Fibroblast of lung (primary cell): ENCODE measurements at regions not wholly inside any gene's neighbourhood (a gene's known extent, or its start where the extent isn't known, plus 50 kb on each side); places are given as distances from the start of the nearest gene placed in this dataset.

Experiments used
- CTCF ChIP-seq, 2 donors: IDR thresholded peaks in 1 of 2; conservative IDR thresholded peaks in 1 of 2; 1 replicate in 1 of 2; 2 replicates in 1 of 2; pipeline ENCODE4 v1.5.1; 2011 to 2012; ENCODE audit warnings: low read length in 2 of 2, control low read depth in 1 of 2, inconsistent platforms in 1 of 2, low read depth in 1 of 2, mild to moderate bottlenecking in 1 of 2
- EZH2 ChIP-seq: IDR thresholded peaks from 2 replicates; pipeline ENCODE4 v1.5.1; 2012; ENCODE audit warnings: low read length, control low read depth, mild to moderate bottlenecking; ENCODE audit errors: missing control alignments

DNA sequence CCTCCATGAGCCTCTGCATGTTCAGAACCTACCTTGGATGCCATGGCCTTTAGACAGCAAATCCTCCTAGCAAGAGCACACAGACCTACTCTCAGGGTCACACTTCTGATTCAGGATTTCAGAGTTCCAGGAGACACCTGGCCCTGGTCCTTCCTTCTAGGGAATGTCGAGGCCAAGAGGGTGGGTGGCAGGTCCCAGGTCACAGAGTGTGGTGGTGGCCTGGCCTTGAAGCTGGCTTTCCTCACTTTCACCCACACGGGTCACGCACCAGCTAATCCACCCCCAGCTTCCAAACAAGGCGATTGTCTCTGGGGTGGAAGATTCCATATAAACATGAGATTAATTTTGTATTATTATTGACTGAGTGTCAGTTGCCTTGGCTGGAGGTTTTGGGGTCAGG is 328.3 kb upstream of the RTL1 start:
- TF ChIP-seq CTCF (conservative IDR thresholded peaks at IDR 0.05 in 1 of 2, IDR thresholded peaks at IDR 0.05 in 1 of 2; ENCODE audit: low read depth in 1 of 2, low read length in 2 of 2) (no peak), EZH2 (no peak)
